Panc1 (cell line): ENCODE measurements at regions not wholly inside any gene's neighbourhood (a gene's known extent, or its start where the extent isn't known, plus 50 kb on each side); places are given as distances from the start of the nearest gene placed in this dataset.

Experiments
- CTCF ChIP-seq: fragments of 450-650 bp; IDR thresholded peaks from 2 replicates; pipeline ENCODE4 v1.5.1; 2017; ENCODE audit warnings: mild to moderate bottlenecking
- REST ChIP-seq, 2 experiments: IDR thresholded peaks; 2 replicates each; pipeline ENCODE4 v1.6.1; 2011 to 2012; ENCODE audit warnings: low read depth in 2 of 2, control low read depth in 1 of 2, low read length in 1 of 2, mild to moderate bottlenecking in 1 of 2, moderate library complexity in 1 of 2; ENCODE audit not compliant: insufficient read depth in 1 of 2
- TCF7L2 ChIP-seq: IDR thresholded peaks from 2 replicates; pipeline ENCODE4 v1.6.1; 2011; ENCODE audit warnings: mild to moderate bottlenecking, low read depth, low read length, inconsistent platforms

DNA sequence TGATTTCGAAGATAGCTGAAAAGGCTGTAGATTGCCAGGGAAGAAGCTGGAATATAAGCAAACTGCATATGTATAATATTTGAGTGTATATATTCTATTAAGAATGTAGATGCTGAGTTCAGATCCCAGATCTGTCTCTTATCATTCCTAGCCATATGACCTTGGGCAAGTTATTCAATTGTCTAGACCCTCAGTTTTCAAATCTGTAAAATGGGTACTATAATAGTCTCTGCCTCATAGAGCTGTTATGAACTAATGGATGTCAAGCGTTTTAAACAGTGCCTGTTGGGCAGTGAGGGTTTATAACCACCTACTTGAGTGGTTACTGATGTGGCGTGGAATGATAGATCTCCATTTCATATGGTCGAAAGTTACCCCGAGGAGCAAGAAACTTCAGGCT is 130.4 kb downstream of the GAS1 start:
- TF ChIP-seq CTCF = no peak
- no peak for TF ChIP-seq REST (IDR thresholded peaks at IDR 0.05; ENCODE audit: insufficient read depth in 1 of 2, low read depth in 2 of 2, low read length in 1 of 2)
- TF ChIP-seq TCF7L2 = no peak
